PC-9 (cell line): ENCODE measurements at regions not wholly inside any gene's neighbourhood (a gene's known extent, or its start where the extent isn't known, plus 50 kb on each side); places are given as distances from the start of the nearest gene placed in this dataset.

Experiments
- BruUV-seq: library from RNA; stranded (reverse); fragments of 400-500 nt; replicated peaks from 2 replicates; lab custom pipeline; 2021; lab: Mats Ljungman, UMichigan
- CTCF ChIA-PET: fragments of 300-600 bp; sonication (Branson Sonifier 250); formaldehyde crosslinking; loops from one replicate; lab custom pipeline; 2022; ENCODE audit warnings: antibody characterized with exemption; lab: Charles Lee
- POLR2A ChIA-PET: fragments of 300-600 bp; sonication (Branson Sonifier 250); formaldehyde crosslinking; loops from one replicate; lab custom pipeline; 2022; ENCODE audit warnings: antibody characterized with exemption; ENCODE audit not compliant: unreplicated experiment; lab: Charles Lee
- DNase-seq, 2 experiments: peaks; one replicate each; pipeline versions ENCODE4 v3.0.0 to v3.0.0-alpha.2; 2015 to 2022; ENCODE audit warnings: mixed read lengths in 1 of 2
- H2AFZ ChIP-seq: fragments of 200-600 bp; sonication (generic); 2 replicates; pipeline ENCODE4 v1.8.1; 2017; ENCODE audit warnings: antibody characterized with exemption
- H3F3A ChIP-seq: fragments of 200-600 bp; sonication (generic); 2 replicates; pipeline ENCODE4 v1.8.1; 2017; ENCODE audit warnings: antibody characterized with exemption, mild to moderate bottlenecking, low read depth; ENCODE audit not compliant: insufficient read depth
- H3K27ac ChIP-seq: fragments of 200-600 bp; sonication (generic); 2 replicates; pipeline ENCODE4 v1.6.1; 2016; ENCODE audit warnings: mixed run types
- H3K27me3 ChIP-seq: fragments of 200-600 bp; sonication (generic); 2 replicates; pipeline ENCODE4 v1.6.1; 2016; ENCODE audit warnings: low read depth, mixed run types; ENCODE audit not compliant: insufficient read depth
- H3K36me3 ChIP-seq: fragments of 200-600 bp; sonication (generic); 2 replicates; pipeline ENCODE4 v1.6.1; 2016; ENCODE audit warnings: low read depth, mixed run types
- H3K4me1 ChIP-seq: fragments of 200-600 bp; sonication (generic); replicated peaks from 2 replicates; pipeline ENCODE4 v1.6.1; 2016; ENCODE audit warnings: mixed run types; ENCODE audit not compliant: insufficient read depth
- H3K4me2 ChIP-seq: fragments of 200-600 bp; sonication (generic); 2 replicates; pipeline ENCODE4 v1.6.1; 2017; ENCODE audit warnings: mixed run types
- H3K4me3 ChIP-seq: fragments of 200-600 bp; sonication (generic); 2 replicates; pipeline ENCODE4 v1.6.1; 2016; ENCODE audit warnings: mixed run types
- H3K79me2 ChIP-seq: fragments of 200-600 bp; sonication (generic); 2 replicates; pipeline ENCODE4 v1.6.1; 2017; ENCODE audit warnings: low read depth, mixed run types
- H3K9me2 ChIP-seq: fragments of 200-600 bp; sonication (generic); 2 replicates; pipeline ENCODE4 v1.8.1; 2017; ENCODE audit warnings: mild to moderate bottlenecking; ENCODE audit not compliant: insufficient read depth
- H3K9me3 ChIP-seq: fragments of 200-600 bp; sonication (generic); 2 replicates; pipeline ENCODE4 v1.8.1; 2016; ENCODE audit warnings: low read depth; ENCODE audit not compliant: insufficient read depth
- H4K20me1 ChIP-seq: fragments of 200-600 bp; sonication (generic); 2 replicates; pipeline ENCODE4 v1.8.1; 2017; ENCODE audit not compliant: insufficient read depth
- EZH2 ChIP-seq: fragments of 200-600 bp; sonication (generic); IDR thresholded peaks from 2 replicates; pipeline ENCODE4 v1.8.0; 2017; ENCODE audit warnings: antibody characterized with exemption, low read depth
- intact Hi-C: fragments of 100-400 bp; cut with micrococcal nuclease; formaldehyde crosslinking; loops from one replicate; pipeline ENCODE4 v1.10.0; 2022; ENCODE audit not compliant: unreplicated experiment
- TF ChIP-seq, protein P1 (sequence below): fragments of 200-600 bp; sonication (generic); conservative IDR thresholded peaks from 2 replicates; pipeline ENCODE4 v1.6.1; 2017; ENCODE audit warnings: mixed run types, antibody characterized with exemption, mild to moderate bottlenecking, moderate library complexity

DNA sequence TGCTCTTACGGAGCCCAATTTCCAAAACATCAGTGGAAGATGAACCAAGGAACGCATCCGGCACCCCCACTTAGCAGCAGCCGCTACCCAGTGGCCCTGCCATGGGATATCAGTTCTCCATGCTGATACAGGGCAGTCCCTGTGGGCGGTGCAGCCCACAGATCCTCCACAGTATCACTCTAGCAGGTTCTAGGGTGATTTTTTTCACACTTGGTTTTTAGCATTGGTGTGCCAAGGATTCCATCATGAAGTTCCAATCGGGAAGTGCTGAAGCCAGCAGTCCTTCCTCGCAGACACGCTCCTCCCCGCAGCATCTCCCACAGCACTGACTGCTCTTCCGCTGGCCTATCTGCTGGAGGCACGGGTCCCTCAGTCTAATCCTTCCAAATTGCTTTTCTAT lies 261.9 kb downstream of the SYK start:
- Histone ChIP-seq H3K9me2 (no peaks in the 10 kb centered on the region), H3K79me2 (no peaks in the 10 kb centered on the region), H3K36me3 (no peaks in the 10 kb centered on the region), H3K9me3 (peaks cover 3% of the 10 kb centered on the region; the same call in 1 of the 2 replicates), H4K20me1 (no peaks in the 10 kb centered on the region), H3K27ac (no peak overlapping the region), H3K4me2 (no peak overlapping the region), H3F3A (peaks cover 26% of the 10 kb centered on the region), H3K4me1 (peaks cover 38% of the 10 kb centered on the region), H2AFZ (no peak overlapping the region), H3K27me3 (no peaks in the 10 kb centered on the region), H3K4me3 (no peak overlapping the region)
- POLR2A ChIA-PET: no interaction called here
- intact Hi-C loops: loop anchor here (5.0 to 10.0 kb wide), 2 partner anchors 99 to 251 kb away; no protein-coding TSS in a partner anchor
- CTCF ChIA-PET: no interaction called here
- TF ChIP-seq, protein P1, sequence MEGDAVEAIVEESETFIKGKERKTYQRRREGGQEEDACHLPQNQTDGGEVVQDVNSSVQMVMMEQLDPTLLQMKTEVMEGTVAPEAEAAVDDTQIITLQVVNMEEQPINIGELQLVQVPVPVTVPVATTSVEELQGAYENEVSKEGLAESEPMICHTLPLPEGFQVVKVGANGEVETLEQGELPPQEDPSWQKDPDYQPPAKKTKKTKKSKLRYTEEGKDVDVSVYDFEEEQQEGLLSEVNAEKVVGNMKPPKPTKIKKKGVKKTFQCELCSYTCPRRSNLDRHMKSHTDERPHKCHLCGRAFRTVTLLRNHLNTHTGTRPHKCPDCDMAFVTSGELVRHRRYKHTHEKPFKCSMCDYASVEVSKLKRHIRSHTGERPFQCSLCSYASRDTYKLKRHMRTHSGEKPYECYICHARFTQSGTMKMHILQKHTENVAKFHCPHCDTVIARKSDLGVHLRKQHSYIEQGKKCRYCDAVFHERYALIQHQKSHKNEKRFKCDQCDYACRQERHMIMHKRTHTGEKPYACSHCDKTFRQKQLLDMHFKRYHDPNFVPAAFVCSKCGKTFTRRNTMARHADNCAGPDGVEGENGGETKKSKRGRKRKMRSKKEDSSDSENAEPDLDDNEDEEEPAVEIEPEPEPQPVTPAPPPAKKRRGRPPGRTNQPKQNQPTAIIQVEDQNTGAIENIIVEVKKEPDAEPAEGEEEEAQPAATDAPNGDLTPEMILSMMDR: no peak
- TF ChIP-seq EZH2: no peak
- no peak for DNase-seq
- no TSS peak for BruUV-seq

DNA sequence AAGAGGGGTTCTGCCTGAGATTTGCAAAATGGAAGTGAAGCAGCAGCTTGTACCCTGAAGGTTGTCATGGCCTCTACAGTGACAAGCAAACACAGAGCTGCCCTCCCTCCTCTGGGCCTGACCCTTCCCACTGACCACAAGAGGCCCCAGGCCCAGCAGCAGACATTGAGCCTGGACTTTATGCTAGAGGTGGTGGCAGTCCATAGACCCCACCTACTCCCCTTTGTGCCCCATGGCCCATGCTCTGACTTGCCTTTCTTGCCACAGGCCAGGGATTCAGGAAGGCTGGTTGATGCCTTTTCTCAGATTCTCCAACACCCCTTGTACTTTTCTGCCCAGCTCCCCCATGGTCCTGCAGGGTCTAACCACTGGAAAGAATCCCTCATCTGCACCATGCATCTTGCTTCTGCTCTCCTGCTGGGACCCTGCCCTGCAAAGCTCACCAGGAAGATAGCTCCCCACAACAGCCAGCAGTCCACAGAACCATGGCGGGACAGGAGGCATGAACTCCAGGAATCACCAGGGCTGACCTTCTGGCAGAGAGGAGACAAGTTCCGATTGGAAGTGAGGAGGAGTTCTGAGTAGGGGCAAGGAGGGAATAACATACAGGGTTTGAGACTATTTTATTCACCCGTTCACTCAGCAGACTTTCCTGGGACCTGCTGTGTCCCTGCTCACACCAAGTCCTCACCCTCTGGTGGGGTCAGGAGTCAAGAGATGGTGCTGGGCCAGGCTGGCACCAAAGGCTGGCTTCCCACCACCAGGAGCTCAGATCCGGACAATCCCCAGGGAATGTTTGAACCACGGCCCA lies 263.8 kb downstream of the SYK start:
- no peak overlapping the region for H2AFZ ChIP-seq
- no peaks in the 10 kb centered on the region for H3K9me3 ChIP-seq
- no peak overlapping the region for H3K27ac ChIP-seq
- no peaks in the 10 kb centered on the region for H3K36me3 ChIP-seq
- no peak overlapping the region for H3K4me2 ChIP-seq
- H3K4me1 ChIP-seq: peaks cover 26% of the 10 kb centered on the region
- ChIA-PET POLR2A (no interaction called here), CTCF (no interaction called here)
- H3K4me3 ChIP-seq: no peak overlapping the region
- no TSS peak for BruUV-seq
- no peak for DNase-seq
- intact Hi-C loops: loop anchor here (10.0 kb wide), 1 partner anchor 249 kb away; no protein-coding TSS in a partner anchor
- no peaks in the 10 kb centered on the region for H3K27me3 ChIP-seq
- no peaks in the 10 kb centered on the region for H4K20me1 ChIP-seq
- H3K79me2 ChIP-seq: no peaks in the 10 kb centered on the region
- H3K9me2 ChIP-seq: no peaks in the 10 kb centered on the region
- no peak for TF ChIP-seq EZH2
- TF ChIP-seq, protein P1: no peak
- H3F3A ChIP-seq: peaks cover 27% of the 10 kb centered on the region

DNA sequence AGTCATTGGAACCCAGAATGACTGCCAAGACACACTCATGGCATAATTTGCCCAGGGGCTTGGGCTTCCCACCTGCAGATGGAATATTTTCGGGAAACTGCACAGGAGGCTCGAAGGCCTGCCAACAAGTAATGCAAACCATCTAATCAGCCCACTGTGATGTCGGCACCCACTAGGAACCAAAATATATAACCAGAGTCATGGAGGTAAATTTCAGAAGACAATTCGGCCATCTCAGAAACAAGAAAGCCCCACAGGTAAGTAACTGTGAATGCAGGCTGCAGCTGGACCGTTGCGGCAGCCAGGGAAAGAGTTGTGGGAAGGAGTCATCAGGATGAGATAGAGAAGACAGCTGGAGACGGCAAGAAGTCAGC lies 264.4 kb downstream of the SYK start:
- Histone ChIP-seq H3K79me2 (no peaks in the 10 kb centered on the region), H3K4me1 (peaks cover 25% of the 10 kb centered on the region), H2AFZ (no peak overlapping the region), H3F3A (peaks cover 29% of the 10 kb centered on the region), H3K27me3 (no peaks in the 10 kb centered on the region), H3K27ac (no peak overlapping the region), H3K9me3 (no peaks in the 10 kb centered on the region), H3K4me2 (no peak overlapping the region), H4K20me1 (no peaks in the 10 kb centered on the region), H3K36me3 (no peaks in the 10 kb centered on the region), H3K9me2 (no peaks in the 10 kb centered on the region), H3K4me3 (no peak overlapping the region)
- no TSS peak for BruUV-seq
- no peak for DNase-seq
- intact Hi-C loops: loop anchor here (10.0 kb wide), 1 partner anchor 249 kb away; no protein-coding TSS in a partner anchor
- ChIA-PET POLR2A (no interaction called here), CTCF (no interaction called here)
- TF ChIP-seq, protein P1: no peak
- TF ChIP-seq EZH2: no peak
